ENCODE measurements at regions not wholly inside any gene's neighbourhood (a gene's known extent, or its start where the extent isn't known, plus 50 kb on each side); places are given as distances from the start of the nearest gene placed in this dataset.

DNA sequence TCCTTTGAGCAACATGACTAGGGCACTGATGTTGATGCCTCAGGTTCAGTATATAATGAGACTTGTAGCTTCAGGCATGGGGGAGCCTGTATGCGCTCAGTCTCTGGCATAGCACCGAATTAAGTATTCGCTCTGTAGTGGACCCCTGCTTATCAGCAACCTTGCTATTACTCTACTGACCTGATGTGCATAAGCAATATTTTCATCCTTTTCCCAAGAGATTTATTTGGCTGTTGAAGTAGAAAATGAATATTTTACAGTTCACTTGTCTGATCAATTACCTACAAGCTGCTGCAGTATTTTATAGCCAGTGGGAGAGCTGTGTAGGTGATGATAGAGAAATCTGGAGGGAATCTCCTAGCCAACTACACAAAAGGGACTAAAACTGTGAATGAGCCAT lies 781.6 kb upstream of the PHF14 start:
- TF ChIP-seq GATA3 (IDR thresholded peaks at IDR 0.05; ENCODE audit: low read depth, low read length) (no peak), GATA2 (IDR thresholded peaks at IDR 0.05; ENCODE audit: low read depth, low read length) (no peak)

DNA sequence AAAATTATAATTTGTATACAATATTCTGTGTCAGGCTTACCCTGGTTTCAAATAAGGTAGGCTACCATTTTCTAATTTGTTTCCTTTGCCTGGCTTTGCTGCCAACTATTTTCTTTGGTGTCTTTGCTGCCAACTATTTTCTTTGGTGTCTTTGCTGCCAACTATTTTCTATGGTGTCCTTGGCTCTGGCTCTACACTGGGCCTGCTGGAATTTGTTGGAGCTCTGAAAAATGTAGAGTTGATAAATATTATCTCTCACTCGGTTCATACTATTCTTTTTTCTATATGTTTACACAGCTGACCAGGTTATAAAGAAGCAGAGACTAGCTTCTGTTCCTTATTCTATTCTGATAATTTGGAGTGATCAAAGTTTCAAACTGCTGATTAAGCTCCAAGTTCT lies 768.0 kb upstream of the PHF14 start:
- TF ChIP-seq GATA3 (IDR thresholded peaks at IDR 0.05; ENCODE audit: low read depth, low read length): no peak

DNA sequence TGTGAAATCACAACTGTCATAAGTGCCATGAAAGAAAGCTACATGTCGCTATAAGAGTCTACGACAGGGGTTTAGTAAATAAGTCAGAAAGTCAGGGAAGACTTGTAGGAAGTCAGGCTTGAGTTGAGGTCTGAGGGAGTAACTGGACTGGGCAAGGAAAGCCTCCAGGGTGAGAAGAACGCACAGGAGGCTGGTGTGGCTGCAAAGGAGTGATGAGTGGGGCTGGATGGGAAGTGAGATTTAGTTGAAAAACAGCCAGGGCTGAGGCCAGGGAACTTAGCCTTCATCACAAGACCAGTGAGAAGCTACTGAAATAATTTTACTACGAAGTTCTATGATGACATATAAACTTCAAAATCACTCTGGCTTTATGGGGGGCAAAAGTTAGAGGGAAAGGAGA lies 763.7 kb upstream of the PHF14 start:
- TF ChIP-seq GATA3 (IDR thresholded peaks at IDR 0.05; ENCODE audit: low read depth, low read length) (no peak), GATA2 (IDR thresholded peaks at IDR 0.05; ENCODE audit: low read depth, low read length) (no peak)

DNA sequence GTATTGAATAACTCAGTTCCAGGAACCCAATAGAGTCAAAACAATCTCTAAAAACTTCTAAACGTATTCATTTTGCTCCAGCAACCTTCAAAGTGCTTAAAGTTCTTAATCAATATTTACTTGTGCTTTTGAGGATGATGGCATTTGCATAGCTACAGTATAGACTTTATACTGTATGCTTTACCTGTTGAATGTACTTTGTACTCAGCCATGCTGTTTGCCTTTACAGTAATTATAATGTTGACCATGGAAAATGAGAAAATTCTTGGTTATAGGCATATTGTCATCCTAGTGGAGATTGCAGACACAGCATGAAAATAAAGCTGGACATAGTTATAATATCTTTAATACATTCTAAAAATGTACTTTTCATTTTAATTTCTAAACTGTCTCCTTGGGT lies 762.7 kb upstream of the PHF14 start:
- no peak for TF ChIP-seq GATA3 (IDR thresholded peaks at IDR 0.05; ENCODE audit: low read depth, low read length)
- TF ChIP-seq GATA2 (IDR thresholded peaks at IDR 0.05; ENCODE audit: low read depth, low read length): no peak

DNA sequence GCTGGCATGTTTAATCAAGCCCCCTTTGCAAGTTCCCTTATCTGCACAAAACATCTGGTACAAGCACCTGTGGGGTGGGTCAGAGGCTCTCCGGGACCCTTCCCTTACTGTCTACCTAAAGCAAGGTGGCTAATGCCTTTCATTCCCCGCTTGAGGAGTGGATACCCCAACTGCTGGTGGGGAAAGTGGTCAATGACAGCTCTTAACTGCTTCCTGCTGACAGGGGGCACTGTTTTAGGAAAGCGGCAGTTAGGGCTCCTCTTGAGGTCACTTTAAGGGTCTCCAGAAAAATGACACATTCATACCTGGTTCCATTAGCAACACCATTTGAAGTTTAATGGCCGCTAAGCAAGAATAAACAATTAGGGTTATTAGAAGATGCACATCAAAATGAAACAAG lies 761.8 kb upstream of the PHF14 start:
- TF ChIP-seq GATA2 (IDR thresholded peaks at IDR 0.05; ENCODE audit: low read depth, low read length) (no peak), GATA3 (IDR thresholded peaks at IDR 0.05; ENCODE audit: low read depth, low read length) (no peak)

DNA sequence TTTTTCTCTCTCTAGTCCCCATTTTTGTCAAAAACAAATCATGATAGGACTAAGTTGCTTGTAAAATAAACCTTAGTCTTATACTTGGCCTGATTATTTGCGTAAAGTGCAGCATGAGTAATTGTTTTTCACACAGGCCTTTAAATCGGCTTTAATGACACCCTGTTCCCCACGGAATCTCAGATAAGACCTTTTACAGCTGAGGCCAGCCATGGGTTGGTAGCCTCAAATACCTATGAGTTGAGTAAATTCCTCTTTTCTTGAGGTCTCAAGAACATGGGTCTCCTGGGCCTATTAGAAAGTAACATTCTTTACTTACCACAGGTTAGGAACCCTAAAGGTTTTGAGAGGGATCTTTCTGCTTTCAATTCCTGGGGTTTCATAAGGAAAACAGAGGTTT lies 761.0 kb upstream of the PHF14 start:
- TF ChIP-seq GATA2 (IDR thresholded peaks at IDR 0.05; ENCODE audit: low read depth, low read length) (no peak), GATA3 (IDR thresholded peaks at IDR 0.05; ENCODE audit: low read depth, low read length) (no peak)

DNA sequence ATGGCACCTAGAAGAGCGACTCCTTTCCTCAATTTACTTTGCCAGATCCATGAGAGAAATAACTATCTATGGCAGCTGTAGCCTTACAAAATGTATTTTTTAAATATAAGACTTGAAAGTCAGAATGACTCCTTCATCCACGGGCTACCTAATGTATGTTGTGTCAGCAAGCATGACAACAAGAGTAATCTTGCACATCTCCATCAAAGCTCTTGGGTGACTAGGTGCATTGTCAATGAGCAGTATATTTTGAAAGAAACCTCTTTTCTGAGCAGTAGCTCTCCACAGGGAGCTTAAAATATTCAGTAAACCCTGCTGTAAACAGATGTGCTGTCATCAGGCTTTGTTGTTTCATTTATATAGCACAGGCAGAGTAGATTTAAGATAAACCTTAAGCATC lies 757.2 kb upstream of the PHF14 start:
- TF ChIP-seq GATA2 (IDR thresholded peaks at IDR 0.05; ENCODE audit: low read depth, low read length): no peak
- no peak for TF ChIP-seq GATA3 (IDR thresholded peaks at IDR 0.05; ENCODE audit: low read depth, low read length)

DNA sequence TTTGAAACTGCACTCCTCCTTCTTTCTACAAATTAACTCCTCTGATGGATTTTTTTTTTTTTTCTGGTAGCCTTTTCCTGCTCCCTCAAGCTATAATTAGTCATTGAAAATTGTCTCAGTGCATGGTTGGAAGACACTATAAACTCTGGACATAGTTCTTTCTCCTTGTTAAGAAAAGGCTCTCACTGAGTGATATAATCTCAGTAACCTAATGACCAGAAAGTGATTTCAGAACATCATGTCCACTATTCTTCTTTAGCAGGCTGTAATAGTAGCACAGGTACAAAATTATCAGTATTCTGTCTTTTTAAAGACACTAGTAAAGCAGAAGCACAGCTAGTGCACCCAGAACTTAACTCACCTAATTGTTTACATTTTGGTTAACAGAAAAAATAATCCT lies 752.6 kb upstream of the PHF14 start:
- TF ChIP-seq GATA3 (IDR thresholded peaks at IDR 0.05; ENCODE audit: low read depth, low read length): no peak
- TF ChIP-seq GATA2 (IDR thresholded peaks at IDR 0.05; ENCODE audit: low read depth, low read length): no peak

DNA sequence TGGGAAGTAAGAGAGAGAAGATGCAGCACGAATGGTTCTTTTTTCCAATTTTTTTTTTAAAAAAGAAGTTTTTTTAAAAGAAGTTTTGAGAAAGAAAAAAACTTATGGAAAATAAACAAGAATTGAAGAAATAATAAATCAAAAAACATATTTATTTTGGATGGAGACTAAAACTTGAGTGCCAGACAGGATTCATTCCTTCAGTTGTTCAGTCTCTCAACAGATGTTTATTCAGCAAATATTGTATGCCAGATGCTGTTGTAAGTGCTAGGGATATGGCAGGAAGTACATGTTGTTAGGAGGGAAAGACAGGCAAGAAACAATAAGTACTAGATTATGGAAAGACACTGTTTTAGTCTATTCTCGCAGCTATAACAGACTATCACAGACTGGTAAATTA lies 750.7 kb upstream of the PHF14 start:
- TF ChIP-seq GATA2 (IDR thresholded peaks at IDR 0.05; ENCODE audit: low read depth, low read length) (no peak), GATA3 (IDR thresholded peaks at IDR 0.05; ENCODE audit: low read depth, low read length) (no peak)

DNA sequence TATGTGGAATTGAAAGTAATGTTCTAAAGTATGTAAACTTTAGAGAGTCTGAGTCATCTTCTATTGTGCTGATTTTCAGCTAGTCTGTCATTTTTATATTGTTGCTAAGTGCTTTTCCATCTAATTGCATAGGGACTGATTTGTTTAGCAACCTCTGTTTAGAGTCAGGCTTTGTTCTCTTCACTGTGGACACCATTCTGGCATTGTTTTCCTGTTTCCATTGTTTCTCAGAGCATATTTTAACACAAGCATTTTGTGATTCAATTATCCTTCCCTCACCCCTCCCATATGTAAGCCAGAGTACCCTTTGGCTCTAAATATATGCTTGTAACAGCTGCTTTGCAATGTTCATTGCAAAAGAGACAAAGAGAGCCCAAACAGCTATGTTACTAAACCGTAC lies 748.4 kb upstream of the PHF14 start:
- TF ChIP-seq GATA2 (IDR thresholded peaks at IDR 0.05; ENCODE audit: low read depth, low read length) (no peak), GATA3 (IDR thresholded peaks at IDR 0.05; ENCODE audit: low read depth, low read length) (no peak)

DNA sequence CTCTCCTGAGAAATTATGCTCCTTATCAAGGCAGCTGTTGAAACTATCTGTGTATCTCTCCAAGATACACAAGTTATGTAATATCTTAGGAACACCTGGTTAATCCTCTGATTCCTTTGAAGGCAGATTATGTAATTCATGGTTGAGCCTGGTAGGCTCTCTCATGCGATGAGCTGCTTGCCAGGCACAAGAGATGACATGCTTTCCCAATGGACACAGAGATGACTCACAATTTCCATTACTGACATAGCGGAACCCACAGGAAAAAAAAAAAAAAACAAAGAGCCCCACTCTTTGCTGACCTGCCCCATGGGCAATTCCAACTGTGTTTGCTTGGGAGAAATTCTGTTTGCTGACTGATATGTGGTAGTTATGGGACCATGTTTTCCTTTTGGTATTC lies 736.4 kb upstream of the PHF14 start:
- TF ChIP-seq GATA2 (IDR thresholded peaks at IDR 0.05; ENCODE audit: low read depth, low read length) (no peak), GATA3 (IDR thresholded peaks at IDR 0.05; ENCODE audit: low read depth, low read length) (no peak)

DNA sequence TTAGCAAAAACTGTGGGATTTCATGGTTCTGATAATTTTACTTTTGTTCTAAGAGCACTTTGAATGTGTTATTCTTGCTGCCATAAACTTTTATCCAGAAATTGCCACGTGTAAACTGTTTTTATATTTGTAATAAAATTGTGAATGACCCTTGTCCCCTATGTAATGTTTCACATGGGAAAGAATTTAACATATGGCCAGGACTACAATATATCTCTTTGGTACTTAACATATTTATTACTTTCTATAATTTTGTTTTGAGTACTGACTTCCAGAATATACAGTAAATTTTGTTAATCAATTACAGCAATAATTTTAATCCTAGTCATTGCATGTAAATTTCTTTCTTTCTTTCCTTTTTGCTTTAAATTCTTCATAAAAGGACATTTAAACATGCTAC lies 735.0 kb upstream of the PHF14 start:
- no peak for TF ChIP-seq GATA3 (IDR thresholded peaks at IDR 0.05; ENCODE audit: low read depth, low read length)
- no peak for TF ChIP-seq GATA2 (IDR thresholded peaks at IDR 0.05; ENCODE audit: low read depth, low read length)

DNA sequence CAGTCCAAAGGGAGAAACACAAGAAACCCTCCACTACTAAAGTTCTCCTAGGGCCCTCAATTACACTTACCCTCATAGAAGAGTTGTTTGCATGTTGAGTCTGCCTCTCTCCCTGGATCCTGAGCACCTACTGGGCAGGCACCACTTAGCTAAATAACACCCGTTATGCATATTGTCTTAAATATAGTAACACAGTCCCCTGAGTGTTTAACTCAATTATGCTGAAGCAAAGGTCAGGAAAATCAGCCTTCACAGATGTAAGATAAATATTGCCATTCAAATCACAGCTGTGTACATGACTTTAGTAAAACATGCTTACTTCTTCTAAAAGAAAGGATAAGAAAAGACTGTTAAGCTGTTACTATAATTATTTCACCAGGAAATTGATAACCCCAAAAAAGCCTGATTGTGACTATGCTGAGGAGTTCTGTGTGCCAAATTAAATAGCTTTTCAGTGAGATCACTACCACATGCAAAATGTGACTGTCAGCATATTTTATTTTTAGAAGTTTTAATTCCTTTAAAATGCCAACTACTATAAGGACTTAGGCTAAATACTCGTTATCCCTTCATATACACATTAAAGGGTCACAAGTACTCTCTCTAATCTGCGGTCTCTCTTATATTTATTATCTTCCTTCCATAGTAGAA lies 733.9 kb upstream of the PHF14 start:
- TF ChIP-seq GATA2 (IDR thresholded peaks at IDR 0.05; ENCODE audit: low read depth, low read length): no peak
- no peak for TF ChIP-seq GATA3 (IDR thresholded peaks at IDR 0.05; ENCODE audit: low read depth, low read length)

DNA sequence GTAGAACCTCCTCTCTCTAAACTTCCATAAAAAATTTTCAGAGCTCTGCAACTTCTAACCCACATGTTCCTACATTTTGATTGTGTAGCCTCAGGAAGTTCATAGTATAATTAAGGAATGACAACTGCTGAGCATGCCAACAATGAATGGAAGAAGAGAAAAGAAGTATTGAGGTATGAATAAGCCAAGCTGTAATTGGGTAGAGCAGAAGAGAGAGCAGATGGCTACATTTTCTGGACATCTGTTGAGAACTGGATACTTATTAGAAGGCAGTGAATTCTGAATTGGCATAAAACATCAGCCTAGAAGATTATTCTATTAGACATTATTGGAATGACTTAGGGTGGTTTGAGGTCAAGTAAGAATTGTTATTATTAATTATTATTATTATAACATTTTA lies 728.3 kb upstream of the PHF14 start:
- no peak for TF ChIP-seq GATA3 (IDR thresholded peaks at IDR 0.05; ENCODE audit: low read depth, low read length)
- TF ChIP-seq GATA2 (IDR thresholded peaks at IDR 0.05; ENCODE audit: low read depth, low read length): no peak

DNA sequence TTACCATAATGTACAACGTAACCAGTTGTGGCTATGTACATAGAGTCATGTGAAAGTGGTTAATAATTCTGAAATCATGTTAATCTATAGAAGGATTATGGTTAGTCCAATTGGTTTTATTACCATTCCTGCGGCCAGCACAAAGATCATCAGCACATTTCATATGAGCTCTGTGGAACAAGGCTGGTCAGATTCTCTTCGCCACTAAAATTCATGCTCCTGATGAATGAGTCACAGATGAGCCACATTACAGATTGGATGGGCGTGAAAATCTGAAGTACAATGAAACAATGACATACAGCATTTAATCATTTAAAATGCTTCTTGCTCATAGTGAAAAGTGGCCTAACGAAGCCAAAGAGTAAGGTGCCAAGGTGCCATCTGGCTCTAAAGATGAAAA lies 716.2 kb upstream of the PHF14 start:
- no peak for TF ChIP-seq GATA3 (IDR thresholded peaks at IDR 0.05; ENCODE audit: low read depth, low read length)
- TF ChIP-seq GATA2 (IDR thresholded peaks at IDR 0.05; ENCODE audit: low read depth, low read length): no peak

DNA sequence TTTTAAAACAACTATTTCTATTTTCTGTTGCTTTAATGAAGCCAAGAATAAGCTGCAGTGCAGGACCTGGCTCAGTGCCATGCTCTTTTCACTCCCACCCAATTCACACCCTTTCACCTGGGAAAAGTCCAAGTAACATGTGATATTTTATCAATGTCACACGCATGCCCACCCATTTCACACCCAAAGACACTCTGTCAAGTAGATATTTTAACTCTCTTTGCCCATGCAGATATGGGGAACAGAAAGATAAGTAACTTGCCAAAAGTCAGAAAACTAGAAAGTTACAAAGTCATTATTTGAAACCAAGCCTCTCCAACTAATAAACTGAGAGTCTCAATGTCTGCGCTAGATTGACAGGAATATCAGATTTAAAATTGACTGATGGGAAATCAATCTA lies 706.7 kb upstream of the PHF14 start:
- TF ChIP-seq GATA2 (IDR thresholded peaks at IDR 0.05; ENCODE audit: low read depth, low read length): no peak
